Hematopoietic multipotent progenitor cell treated with erythropoietin and hydrocortisone succinate and interleukin-3 and kit ligand, for 8 days (in vitro differentiated cells): ENCODE measurements at regions not wholly inside any gene's neighbourhood (a gene's known extent, or its start where the extent isn't known, plus 50 kb on each side); places are given as distances from the start of the nearest gene placed in this dataset.

Experiments used
- DNase-seq: peaks from one replicate; pipeline ENCODE4 v3.0.0-alpha.2; 2015

DNA sequence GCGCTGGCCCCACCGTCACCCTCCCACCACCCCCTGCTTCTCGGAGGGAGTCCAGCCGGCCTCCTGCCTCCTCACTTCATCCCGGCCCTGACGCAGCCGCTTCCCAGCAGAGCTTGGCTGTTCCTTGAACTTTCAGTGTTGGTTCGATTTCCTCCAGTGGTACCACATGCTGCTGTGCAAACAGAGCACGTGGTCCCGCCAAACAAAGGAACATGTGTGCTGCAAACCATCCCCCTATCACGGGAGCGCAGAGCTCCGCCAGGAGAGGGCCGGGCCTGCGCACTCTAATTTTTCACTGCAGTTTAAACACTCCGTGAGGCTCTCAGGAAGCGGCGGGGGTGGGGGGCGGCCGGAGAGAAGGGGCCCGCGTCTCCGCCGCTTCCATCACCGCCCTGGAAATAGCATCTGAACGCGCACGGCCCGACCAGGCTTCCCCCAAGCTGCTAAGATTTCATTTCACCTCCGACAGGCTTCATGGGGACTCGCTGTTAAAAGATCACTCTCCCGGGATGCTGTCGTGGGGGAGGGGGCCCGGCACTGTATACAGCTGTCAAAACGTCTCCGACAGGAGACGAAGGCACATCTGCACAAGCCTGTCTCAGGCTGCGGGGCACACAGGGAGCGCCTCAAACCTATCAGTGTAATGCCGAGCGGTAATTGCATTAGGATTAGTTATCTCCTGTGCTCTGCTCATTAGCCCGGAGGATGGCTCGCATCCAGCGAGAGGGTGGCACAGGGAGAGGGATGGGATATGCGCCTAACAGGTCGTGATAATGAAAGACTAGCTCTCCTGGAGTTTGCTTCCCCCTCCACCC lies 269.9 kb upstream of the SORL1-AS1 start:
- no peak for DNase-seq

- no peak for DNase-seq
Observed at GRCh38 chr11:121721961-121722360, 269.2 kb upstream of the SORL1-AS1 start.

DNA sequence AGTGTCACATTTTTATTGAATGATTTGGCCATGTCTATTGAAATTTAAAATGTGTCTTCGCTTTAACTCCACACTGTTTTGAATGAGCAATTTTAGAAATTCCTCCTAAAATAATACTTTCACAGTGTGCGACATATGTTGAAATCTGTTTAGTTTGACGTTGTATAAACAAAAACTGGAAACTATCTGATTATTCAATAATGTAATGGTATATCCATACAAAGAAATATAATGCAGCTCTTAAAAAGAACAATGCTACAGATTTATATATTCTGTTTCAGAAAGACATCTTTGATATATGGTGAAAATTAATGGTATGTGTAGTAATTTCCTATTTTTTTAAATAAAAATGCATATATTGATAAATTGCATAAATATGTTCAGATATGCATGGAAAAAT lies 268.7 kb upstream of the SORL1-AS1 start:
- no peak for DNase-seq

GRCh38 chr11:121717296-121717695 lies 264.5 kb upstream of the SORL1-AS1 start:
- DNase-seq, result no peak

DNA sequence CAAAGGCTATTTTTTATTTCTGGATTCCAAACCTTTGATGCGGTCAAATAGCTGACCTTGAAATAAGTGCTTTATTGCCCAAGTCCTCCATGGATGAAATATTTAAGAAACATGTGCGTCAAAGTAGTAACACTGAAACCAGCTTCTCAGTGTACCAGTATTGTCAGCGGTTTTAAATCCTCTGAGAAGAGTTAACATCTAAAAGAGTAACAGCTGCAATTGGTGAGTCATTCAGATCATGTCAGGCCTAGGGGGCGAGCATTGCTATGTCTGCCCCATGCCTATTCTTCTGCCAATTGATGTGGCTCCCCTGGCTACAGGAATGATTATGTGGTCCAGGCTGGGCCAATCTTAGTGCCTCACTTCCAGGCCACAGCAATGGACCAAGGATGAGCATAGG lies 263.3 kb upstream of the SORL1-AS1 start:
- no peak for DNase-seq

- DNase-seq, result no peak
Observed at GRCh38 chr11:121715405-121715804, 262.6 kb upstream of the SORL1-AS1 start.

DNA sequence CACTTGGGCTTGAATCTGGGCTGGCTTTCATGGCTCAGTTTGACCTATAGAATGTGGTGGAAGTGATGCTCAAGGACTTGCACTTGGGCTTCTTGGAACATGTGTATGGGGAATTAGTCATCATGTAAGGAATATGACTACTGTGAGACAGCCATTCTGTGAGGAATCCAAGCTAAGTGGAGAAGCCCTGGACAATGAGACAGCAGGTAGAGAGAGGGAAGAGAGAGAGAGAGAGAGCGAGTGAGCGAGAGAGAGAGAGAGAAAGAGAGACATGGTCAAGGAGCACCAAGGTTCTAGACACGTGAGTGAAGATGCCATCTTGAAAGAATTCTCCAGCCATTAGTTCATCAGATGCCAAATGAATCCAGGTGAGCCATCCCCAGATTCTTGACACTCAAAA lies 261.6 kb upstream of the SORL1-AS1 start:
- no peak for DNase-seq

GRCh38 chr11:121711939-121712338 lies 259.2 kb upstream of the SORL1-AS1 start:
- DNase-seq, result no peak

DNA sequence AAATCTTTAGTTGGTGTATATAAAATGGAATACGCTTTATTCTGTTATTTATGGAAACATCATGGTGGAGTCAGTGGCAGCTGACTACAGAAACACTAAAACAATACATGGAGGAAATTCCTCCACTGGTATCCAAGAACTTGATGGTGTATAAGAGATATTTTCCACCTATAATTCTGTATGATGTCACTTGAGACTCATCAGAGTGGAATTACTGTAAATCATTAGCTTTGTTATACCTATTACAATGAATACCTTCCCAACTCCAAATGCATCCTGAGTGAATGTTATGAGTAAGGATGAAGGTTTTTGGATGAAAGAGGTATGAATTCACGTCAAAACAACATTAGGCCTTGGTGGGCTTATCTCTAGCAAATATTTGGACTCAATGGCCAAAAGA lies 258.5 kb upstream of the SORL1-AS1 start:
- DNase-seq, result no peak

- DNase-seq, result no peak
Observed at GRCh38 chr11:121706884-121707420, 254.2 kb upstream of the SORL1-AS1 start.

GRCh38 chr11:121703201-121703600 lies 250.4 kb upstream of the SORL1-AS1 start:
- DNase-seq, result no peak

DNA sequence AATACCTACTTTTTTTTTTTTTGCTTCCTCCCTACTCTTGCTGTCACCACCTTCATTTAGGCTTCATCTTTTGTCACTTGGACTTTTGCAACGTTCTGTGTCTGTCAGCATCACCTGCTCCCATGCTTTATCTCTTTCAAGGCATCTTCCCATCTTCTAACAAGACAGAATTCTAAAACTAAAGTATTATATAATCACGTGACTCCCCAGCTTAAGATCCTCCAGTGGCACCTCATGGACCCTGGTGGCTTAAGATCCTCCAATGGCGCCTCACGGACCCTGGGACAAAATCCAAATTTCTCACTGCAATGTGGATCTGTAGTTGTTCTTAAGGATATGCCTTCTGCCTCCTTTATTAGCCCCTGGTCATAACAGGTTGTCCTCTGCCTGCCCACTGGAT lies 248.2 kb upstream of the SORL1-AS1 start:
- no peak for DNase-seq

DNA sequence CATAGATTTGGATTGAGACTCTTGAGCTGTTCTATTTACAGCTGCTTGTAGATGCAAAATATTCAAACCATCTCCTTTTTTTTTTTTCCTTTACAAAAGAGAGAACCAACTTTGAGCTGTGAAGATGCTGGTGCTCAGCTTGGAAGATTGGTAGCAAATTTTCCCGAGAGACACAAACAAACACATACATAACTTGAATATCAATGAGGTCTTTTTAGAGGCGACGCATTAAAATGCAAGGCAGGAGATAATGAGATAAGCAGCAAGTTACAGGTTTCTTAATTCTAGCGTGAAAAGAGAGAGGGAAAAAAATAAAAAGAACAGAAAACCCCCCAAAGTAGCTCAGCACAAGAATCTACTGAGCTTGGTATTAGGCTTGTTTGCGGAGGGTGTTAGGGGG lies 247.0 kb upstream of the SORL1-AS1 start:
- no peak for DNase-seq

DNA sequence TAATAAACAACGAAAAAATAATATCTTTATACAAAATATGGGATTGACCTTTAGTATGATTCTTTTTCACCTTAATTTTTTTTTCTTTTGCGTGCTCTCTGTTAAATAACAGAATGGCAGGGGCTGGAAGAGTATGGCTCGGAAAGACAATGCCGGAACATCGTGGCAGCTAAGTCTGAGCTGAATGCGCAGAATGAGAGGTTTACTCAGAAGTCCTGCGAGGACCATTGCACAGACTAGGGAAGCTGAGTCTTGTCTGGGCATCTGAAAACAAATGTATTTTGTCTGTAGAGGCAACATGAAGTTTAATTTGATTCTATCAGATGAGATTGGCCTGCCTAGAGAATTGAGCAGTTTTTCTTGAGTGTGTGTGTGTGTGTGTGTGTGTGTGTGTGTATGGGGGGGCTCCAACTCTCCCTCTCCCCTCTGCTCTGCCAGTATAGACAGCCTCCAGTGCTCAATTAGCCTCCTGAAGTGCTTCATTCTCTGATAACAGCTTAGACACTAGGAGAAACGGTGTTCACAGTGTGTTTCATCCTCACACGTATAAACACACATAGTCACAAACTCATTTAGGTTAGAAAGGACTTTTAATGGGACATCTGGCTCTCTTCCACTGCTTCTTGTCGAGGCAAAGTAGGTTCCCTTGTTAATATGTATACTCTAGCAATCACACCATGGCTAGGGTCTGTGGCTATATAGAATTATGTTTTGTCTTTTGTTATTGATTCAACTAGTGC lies 244.3 kb upstream of the SORL1-AS1 start:
- no peak for DNase-seq

- DNase-seq, result no peak
Observed at GRCh38 chr11:121696177-121696871, 243.6 kb upstream of the SORL1-AS1 start.

DNA sequence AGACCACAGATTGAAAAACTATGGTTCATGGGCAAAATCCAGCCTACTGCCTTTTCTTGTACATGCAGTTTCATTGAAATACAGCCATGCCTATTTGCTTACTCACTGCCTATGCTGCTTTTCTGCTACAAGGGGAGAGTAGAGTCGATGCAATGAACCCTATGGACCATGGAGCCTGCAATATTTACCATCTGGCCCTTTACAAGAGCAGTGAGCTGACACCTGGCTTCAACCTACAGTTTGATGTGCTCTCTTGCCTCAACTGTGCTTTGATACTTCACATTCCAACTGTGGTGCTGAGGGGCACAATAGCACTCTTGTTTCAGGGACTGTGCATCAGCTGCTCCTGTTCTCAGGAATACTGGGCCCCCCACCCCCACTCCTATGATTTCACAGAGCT lies 239.5 kb upstream of the SORL1-AS1 start:
- no peak for DNase-seq

GRCh38 chr11:121688860-121689614 lies 236.3 kb upstream of the SORL1-AS1 start:
- DNase-seq, result no peak

DNA sequence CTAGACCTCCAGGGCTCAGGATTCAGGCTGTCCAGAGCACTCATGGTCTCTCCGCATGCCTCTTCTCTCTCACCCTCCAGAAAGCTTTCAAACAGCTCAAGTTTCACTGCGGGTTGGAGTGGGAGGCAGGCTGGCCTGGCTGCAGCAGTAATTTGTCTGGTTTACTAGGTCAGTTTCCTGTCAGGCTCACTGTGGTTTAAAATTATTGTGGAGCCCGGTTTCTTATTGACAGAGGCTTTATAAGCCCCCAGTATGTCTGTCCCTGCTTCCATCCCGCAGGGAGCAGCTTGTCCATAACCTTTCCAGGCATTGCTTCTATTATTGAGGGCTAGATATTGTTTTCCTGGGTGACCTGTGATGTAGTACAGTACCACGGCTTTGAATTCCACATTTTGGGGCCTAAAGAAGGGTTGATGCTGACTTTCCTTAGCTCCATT lies 235.3 kb upstream of the SORL1-AS1 start:
- DNase-seq, result no peak

DNA sequence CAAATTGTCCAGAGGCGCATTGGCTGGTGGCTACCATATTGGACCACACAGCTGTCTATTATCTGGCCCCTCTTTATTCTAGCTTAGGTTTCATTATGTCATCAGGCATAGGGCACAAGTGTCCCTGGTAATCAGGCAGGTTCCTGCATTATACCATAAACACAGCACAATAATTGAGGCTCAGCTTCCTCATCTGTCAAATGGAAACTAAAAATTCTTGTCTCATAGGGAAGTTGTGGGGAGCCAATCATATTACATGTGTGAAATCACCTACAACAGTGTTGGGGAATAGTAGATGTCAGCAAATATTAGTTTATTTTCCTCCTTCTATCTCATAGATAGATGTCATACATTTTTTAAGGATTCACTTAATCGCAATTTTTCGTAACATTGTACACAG lies 231.0 kb upstream of the SORL1-AS1 start:
- DNase-seq, result no peak
